ENCODE measurements at regions not wholly inside any gene's neighbourhood (a gene's known extent, or its start where the extent isn't known, plus 50 kb on each side); places are given as distances from the start of the nearest gene placed in this dataset.

GRCh38 chr11:134893810-134894685 lies 482.0 kb upstream of the B3GAT1 start:
- TF ChIP-seq CTCF (IDR thresholded peaks at IDR 0.05 in 4 of 5, conservative IDR thresholded peaks at IDR 0.05 in 1 of 5) (no peak), POLR2A (IDR thresholded peaks at IDR 0.05) (no peak)
